NCI-H2029 (cell line): ENCODE measurements at regions not wholly inside any gene's neighbourhood (a gene's known extent, or its start where the extent isn't known, plus 50 kb on each side); places are given as distances from the start of the nearest gene placed in this dataset.
A peak's percentile ranks its signal among the peaks of the same experiment; 100 is the strongest.
"Not testable (repeated sequence)": the region's sequence is repeated elsewhere in the genome, so short reads cannot be mapped to it uniquely, and the experiment has no call there.

Experiments
- DNase-seq: peaks from one replicate; lab custom pipeline; 2025; lab: John Stamatoyannopoulos, UW

GRCh38 chrX:39765327-39765726 is 332.4 kb downstream of the BCOR start:
- no peak for DNase-seq

GRCh38 chrX:39766085-39766726 is 331.6 kb downstream of the BCOR start:
- no peak for DNase-seq

- DNase-seq = no peak
These were observed 330.9 kb downstream of the BCOR start for GRCh38 chrX:39766855-39767254.

GRCh38 chrX:39767446-39767845 is 330.3 kb downstream of the BCOR start:
- no peak for DNase-seq

DNA sequence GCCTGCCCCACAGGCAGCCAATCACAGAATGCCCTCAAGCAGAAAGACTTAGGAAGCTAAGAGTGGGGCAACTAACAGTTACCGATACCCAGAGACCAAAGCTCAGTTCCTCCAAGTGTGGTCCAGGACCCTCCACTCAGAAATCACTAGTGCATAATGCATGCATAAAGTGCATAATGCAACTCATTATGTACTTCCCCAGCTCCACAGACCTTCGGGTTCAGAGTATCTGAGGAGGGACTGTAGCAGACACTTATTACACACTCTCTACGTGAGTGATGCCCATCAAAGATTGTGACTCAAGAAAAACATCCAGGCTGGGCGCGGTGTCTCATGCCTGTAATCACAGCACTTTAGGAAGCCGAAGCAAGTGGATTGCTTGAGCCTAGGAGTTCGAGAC is 328.0 kb downstream of the BCOR start:
- no peak for DNase-seq

GRCh38 chrX:39771089-39771488 is 326.7 kb downstream of the BCOR start:
- DNase-seq = no peak

DNA sequence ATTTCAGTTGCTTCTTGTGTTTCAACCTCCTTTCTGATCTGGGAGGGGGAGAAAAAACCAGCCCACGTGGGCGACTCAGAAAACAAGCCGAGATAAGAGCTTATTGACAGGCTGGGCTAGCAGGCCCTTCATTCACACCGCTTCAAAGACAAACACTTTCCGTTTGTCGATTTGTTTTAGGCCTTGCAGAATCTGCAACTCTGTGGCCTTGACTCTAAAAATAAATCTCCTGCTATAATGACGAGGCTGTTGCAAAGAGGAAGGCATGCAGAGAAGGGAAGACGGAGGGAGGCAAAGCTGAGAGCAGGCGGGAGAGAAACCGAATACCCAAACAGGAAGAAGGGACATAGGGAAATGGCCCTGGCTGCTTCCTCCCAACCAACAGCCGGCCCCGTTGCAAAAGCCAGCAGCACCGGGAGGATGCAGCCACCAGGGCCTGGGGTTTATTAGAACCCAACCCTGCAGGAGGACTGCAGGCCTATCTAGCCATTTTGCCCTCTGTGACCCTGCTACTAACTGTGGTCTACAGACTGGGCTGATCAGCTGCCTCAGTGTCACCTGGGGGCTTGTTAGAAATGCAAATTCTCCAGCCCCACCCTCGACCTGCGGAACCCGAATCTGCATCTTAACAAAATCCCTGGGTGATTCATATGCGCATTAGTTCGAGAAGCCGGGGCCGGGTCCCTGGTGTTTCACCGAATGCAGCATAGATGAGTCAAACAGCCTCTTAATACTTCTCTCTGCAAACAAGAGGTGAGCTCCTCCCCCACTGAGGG is 325.5 kb downstream of the BCOR start:
- DNase-seq = peak; percentile 57

- no peak for DNase-seq
These were observed 324.6 kb downstream of the BCOR start for GRCh38 chrX:39773150-39773549.

DNA sequence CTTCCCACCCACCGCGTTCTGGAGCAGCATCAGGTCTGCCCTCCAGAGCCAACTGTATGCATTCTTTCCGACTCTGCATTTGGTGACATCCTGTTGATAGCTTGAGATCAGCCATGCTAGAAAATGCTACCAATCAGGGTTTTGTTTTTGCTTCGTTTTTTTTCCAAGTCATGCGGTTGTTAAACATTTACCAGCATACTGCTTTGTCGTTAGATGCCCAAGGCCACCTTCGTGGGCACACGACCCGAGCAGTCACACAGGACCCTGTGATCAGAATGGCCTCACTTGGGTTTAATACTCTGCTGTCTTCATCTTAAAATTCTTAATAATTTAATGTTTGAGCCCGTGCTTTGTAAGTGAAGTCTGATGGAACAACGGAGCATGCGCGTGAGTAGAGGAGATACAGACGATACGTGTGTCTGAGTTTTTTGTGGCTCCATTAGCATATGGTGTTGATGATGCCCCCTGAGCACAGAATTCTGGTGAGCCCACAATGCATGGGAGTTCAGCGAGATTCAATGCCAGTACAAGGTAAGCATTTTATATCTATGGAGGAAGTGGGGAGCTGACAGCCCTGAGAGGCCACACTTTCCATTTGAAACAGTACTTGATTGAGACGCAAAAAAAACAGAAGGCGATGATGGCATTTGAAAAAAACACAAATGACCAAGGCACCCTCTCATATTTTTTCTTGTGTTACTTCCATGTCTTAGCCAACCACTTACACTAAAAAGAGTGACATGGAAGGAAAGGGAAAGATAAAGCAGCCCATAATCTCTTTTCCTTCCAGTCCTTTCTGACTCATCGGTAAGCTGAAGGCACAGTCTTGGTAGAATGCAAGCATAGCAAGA is 323.6 kb downstream of the BCOR start:
- no peak for DNase-seq

DNA sequence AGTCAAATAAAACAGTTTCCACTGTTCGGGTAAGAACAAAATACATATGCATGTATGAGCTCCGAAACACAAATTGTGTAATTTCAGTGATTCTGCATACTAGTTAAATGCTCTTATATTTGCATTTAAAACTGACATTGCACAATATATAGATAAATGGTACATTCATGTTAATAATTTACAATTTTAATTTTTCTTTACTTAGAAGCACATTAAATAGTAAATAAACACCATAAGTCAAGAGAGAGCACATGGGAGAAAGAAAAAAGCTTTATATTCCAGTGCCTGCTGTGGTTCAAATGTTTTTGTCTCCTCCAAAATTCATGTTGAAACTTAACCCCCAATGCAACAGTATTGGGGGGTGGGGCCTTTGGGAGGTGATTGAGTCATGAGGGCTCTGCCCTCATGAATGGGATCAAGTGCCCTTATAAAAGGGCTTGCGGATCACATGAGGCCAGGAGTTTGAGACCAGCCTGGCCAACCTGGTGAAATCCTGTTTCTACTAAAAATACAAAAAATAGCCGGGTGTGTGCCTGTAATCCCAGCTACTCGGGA is 322.9 kb downstream of the BCOR start:
- no peak for DNase-seq

DNA sequence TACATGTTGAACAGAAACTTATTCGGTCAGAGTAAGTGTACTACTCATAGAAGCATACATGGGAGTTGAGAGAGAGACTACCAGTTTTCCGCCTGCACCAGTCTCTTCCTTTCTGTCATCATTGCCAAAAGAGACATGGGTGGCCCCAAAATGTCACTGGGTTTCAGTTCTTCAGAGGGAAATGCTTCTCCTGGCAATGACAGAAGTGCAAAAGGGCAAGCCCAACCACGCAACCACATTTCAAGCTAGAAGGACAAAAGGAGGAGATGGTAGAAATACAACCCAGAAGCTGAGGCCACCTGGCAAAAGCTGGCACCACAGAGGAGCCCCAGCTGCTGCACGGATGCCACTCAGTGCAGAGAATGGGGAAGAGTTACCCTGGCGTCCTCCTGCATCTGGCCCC is 320.1 kb downstream of the BCOR start:
- no peak for DNase-seq

DNA sequence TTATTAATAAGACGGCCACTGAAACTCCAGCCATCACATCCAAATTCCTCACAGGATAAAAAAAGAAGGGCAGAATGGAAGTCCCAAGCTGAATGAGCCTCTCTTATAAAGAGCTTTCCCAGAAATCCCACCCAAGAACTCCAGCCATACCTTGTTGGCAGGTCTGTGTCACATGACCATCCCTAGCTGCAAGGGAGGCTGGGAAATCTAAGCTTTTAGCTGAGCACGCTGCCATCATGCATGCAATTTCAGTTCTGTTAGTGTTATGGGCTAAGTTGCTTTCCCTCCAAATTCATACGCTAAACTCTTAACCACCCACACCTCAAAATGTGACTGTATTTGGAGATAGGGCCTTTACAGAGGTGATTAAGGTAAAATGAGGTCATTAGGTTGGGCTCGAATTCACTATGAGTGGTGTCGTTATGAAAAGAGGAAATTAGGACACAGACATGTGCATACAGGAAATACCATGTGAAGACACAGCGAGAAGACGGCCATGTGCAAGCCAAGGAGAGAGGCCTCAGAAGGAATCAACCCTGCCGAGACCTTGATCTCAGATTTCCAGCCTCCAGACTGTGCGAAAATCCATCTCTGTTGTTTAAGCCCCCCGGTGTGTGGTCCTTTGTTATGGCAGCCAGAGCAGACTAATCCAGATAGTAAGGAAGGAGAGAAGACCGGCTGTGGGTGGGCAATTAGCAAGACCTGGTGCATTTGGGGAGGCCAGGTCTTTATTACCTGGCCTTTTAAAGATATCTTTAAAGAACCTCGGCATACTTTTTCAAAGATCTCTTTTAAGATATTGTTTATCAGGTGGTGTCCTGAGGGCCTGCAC is 317.6 kb downstream of the BCOR start:
- DNase-seq = no peak

DNA sequence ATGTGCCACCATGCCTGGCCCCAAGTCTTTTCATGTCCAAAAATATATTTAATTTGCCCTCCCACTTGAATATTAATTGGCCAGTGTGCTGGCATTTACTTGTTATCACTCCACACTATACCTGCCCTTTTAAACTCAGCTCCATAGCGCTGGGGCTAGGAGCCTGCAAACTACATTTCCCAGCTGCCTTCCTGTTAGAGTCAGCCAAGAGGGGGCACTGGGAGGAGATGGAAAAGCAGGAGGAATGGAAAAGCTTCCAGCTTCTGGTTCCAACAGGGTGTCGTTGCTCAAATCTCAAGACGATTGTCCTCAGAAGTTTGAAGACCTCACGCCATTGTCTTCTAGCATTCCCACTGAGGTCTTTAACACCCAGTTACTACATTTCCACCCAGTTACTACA is 315.5 kb downstream of the BCOR start:
- DNase-seq = no peak

GRCh38 chrX:39787999-39788398 is 309.8 kb downstream of the BCOR start:
- DNase-seq = no peak

- no peak for DNase-seq
These were observed 309.2 kb downstream of the BCOR start for GRCh38 chrX:39788521-39788920.

GRCh38 chrX:39791691-39792090 is 306.1 kb downstream of the BCOR start:
- no peak for DNase-seq

GRCh38 chrX:39795605-39796004 is 302.2 kb downstream of the BCOR start:
- DNase-seq = no peak

- DNase-seq = no peak
These were observed 300.9 kb downstream of the BCOR start for GRCh38 chrX:39796856-39797255.

DNA sequence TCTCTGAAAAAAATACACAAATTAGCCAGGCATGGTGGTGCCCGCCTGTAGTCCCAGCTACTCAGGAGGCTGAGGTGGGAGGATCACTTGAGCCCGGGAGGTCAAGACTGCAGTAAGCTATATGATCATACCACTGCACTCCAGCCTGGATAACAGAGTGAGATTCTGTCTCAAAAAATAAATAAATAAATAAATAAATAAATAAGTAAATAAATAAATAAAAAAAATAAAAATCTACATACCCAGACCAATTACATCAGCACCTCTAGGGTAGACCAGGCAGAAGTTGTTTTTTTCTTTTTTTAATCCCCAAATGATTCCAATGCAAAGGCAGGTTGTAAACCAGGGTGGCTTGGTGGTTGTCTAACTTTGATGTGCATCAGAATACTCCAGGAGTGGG is 299.3 kb downstream of the BCOR start:
- DNase-seq = not testable (repeated sequence)

- DNase-seq = no peak
These were observed 295.4 kb downstream of the BCOR start for GRCh38 chrX:39802354-39802753.

- no peak for DNase-seq
These were observed 294.9 kb downstream of the BCOR start for GRCh38 chrX:39802908-39803307.

- no peak for DNase-seq
These were observed 292.7 kb downstream of the BCOR start for GRCh38 chrX:39805022-39805421.
